NCI-H1092 treated with DMSO at 0.1 percent for 48 hours (cell line): ENCODE measurements at regions not wholly inside any gene's neighbourhood (a gene's known extent, or its start where the extent isn't known, plus 50 kb on each side); places are given as distances from the start of the nearest gene placed in this dataset.
"Not testable (repeated sequence)": the region's sequence is repeated elsewhere in the genome, so short reads cannot be mapped to it uniquely, and the experiment has no call there.

Experiments
- DNase-seq: peaks from one replicate; lab custom pipeline; 2025; lab: John Stamatoyannopoulos, UW

GRCh38 chr3:43236008-43236407 is 50.3 kb upstream of the SNRK start:
- DNase-seq = no peak

DNA sequence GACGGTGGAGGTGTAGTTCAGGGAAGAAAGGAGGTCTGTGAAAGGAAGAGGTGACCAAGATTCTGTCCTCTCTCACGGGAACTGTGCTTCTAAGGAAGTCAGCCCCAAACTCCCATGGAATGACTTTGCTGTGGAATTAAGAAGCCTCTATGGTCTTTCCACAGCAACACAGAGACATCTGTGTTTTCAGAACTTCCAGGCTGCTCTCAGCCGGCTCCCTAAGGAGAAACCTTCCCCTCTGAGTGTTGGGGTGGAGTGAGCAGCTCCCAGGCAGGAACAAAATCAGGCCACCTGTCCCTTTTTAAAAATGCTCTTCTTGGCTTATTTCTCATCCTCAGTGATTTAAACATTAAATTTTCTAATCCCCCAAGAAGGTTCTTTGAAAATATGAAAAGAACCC is 53.3 kb upstream of the SNRK start:
- no peak for DNase-seq

GRCh38 chr3:43231276-43232000 is 54.9 kb upstream of the SNRK start:
- no peak for DNase-seq

DNA sequence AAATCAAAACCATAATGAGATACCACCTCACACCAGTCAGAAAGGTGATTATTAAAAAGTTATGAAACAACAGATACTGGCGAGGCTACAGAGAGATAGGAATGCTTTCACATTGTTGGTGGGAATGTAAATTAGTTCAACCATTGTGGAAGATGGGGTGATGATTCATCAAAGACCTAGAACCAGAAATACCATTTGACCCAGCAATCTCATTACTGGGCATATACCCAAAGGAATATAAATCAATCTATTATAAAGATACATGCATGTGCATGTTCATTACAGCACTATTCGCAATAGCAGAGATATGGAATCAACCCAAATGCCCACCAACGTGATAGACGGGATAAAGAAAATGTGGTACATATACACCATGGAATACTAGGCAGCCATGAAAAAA is 56.5 kb upstream of the SNRK start:
- DNase-seq = not testable (repeated sequence)

- DNase-seq = not testable (repeated sequence)
Measured at GRCh38 chr3:43227685-43228084, 58.7 kb upstream of the SNRK start.

- no peak for DNase-seq
Measured at GRCh38 chr3:43224405-43225073, 61.8 kb upstream of the SNRK start.

- DNase-seq = no peak
Measured at GRCh38 chr3:43223670-43224364, 62.5 kb upstream of the SNRK start.

DNA sequence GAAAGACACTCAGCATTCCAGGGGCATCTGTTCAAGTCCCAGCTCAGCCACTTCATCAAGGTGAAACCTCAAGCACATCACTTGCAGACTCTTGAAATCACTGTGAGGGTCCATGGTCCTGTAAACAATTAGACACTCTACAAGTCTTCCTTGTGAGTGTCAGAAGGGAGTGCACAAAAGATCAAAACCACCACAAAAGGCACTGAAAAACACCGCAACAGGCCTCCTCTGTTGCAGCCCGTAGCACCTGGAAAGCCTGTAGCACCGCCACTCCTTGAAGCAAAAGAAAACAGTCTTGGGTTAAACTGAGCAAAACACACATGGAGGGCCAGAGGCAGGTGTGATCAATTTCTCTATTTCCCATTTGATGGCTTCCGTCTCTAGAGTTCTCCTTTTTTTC is 63.8 kb upstream of the SNRK start:
- no peak for DNase-seq

DNA sequence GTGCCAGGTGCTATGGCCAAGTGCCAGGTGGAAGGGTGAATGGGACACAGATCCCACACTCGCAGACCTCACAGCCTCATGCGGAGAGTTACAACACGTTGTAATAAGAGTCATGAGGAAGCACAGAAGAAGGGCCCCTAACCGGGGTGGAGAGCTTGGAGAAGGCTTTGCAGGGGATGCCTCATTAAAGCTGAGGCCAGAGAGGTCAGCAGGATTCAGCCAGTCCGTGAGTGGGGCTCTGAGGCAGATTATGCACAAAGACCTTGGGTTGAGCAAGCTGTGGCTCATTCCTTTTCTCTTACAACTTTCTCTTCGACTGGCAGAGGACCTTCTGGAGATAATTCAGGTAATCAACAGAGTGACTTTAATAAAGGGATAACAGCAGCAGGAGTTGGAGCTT is 65.3 kb upstream of the SNRK start:
- no peak for DNase-seq

GRCh38 chr3:43219616-43220015 is 66.7 kb upstream of the SNRK start:
- DNase-seq = no peak

DNA sequence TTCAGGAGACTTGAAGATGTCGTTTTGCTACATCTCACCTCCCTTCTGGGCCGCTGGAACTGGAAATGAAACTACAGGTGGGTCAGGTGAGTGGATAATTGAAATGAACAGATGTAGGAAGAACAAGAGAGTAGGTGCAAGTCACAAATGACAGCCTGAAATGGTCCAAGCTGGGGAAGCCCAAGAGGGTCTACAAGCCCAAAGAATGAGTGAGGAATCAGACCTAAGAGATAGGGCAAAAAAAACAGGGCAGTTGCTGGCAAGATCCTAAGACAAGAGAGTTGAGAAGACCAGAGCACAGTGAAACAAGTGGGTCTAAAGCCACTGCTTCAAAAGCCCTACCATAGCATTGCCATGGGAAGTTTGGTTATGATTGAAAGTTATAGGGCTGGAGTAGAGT is 67.4 kb upstream of the SNRK start:
- DNase-seq = no peak

DNA sequence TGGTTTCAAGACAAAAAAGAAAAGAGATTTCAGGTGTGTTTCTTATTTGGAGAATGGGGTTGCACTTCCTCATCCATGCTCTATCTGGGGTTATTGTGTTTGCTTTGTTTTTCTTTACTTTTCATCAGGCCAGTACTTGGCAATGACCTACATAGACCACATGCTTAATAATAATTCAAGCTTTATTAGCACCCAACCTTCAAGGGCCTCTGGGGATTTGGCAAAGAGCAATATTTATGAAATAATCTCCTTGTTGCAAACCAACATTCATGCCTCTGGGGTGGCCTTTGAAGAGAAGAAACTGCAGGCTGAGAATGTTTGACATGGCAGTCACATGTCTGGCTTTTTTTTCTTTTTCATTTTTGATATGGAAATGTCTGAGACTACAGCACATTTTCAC is 68.2 kb upstream of the SNRK start:
- DNase-seq = no peak

DNA sequence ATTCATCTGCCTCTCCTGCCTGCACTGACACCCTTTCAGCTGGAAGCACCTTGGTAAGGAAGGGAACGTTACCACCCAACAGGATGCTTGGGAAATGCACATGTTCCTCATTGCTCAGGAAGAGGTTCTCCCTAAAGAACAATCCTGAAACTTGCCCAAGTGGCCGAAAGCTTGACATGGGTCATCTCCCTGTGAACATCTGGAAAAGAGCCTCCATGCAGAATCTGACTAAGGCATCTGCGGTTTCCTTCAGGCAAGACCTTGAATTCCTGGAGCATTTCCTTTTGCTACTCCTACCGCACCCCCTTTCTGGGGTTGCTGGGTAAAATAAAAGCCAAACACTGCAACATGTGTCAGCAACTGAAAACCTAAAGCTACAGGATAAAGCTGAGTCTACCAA is 68.7 kb upstream of the SNRK start:
- DNase-seq = no peak

GRCh38 chr3:43217206-43217605 is 69.1 kb upstream of the SNRK start:
- DNase-seq = no peak

DNA sequence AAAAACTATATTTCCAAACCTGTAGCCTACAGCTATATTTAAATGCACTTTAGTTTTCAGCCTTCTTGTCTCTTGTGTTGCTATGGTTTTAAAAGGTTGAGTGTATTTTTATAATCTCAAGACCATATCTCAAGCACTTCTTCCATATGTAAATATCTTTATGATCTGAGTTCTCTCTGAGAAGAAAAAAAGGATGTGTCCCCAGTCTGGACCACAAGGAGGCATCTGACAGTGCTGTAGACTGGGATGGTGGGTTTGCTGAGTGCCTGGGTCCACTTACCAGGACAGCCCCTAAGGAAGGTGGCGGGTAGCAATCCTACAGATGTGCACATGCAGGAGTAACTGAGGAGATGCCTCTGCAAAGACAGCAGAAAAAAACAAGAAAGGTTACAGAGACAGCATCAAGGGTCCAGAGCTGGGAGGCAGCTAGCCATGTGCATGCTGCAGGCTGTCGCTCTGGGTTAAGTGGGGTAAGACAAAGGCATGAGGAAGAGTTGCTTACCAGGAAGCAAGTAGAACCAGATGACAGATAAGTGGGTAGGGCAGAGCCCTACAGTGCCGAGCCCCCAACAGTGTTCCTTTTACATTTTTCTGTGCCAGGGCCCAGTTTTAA is 70.6 kb upstream of the SNRK start:
- DNase-seq = no peak

GRCh38 chr3:43215138-43215537 is 71.2 kb upstream of the SNRK start:
- DNase-seq = no peak

DNA sequence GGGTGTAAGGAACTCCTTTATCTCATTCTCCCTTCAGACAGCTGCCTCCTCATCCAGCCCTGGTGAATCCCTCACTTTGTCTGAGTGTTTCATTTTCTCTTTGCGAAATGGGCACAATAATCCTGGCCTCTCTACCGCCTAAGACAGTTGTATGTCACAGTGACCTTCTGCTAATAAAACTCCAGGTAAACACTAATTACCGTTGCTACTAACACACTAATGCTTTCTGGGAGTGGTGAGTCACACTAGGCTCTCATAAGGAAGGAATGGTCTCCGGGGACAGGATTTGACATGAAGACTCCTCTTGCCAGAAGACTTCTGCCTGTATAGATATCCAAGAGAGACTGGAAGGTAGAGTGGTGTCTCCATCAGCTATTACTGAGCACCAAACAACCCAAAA is 71.7 kb upstream of the SNRK start:
- no peak for DNase-seq

DNA sequence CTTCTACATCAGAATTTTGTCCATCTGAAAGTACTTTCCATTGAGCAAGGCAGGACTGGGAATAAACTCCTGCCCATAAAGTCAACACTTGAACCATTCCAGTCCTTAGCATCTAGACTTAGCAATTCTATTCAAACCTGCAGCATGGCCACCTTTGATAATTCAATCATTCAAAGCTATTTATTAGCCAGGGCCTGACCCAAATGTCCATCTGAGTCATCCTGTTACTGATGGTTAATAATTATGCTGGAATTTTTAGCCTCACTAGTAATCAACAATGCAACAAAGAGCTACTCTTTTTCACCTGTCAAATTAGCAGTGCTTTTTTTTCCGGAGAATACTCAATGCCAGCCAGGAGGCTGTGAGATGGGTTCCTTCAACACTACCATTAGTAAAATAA is 72.7 kb upstream of the SNRK start:
- DNase-seq = no peak

GRCh38 chr3:43212914-43213611 is 73.3 kb upstream of the SNRK start:
- no peak for DNase-seq

DNA sequence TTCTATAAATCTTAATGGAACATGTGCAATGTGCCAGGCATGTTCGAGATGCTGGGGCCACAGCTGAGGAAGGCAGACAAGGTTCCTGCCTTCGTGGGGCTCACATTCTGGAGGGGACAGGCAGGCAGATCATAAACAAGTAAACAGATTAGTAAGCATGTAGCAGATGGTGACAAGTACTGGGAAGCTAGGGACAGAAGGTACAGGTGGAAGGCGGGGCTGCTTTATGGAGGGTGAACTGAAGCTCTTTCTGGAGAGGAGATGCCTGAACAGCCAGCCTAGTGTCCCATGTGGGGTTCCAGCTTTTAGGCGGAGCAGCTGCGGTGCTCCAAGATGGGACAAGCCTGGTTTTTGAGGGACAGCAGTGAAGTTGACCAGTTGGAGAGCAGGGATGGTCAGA is 74.7 kb upstream of the SNRK start:
- DNase-seq = no peak

GRCh38 chr3:43210049-43211027 is 76.0 kb upstream of the SNRK start:
- DNase-seq = no peak
